Smooth muscle cell (in vitro differentiated cells): ENCODE measurements at regions not wholly inside any gene's neighbourhood (a gene's known extent, or its start where the extent isn't known, plus 50 kb on each side); places are given as distances from the start of the nearest gene placed in this dataset.

Experiments used
- DNase-seq: peaks from one replicate; lab custom pipeline; 2025; ENCODE audit not compliant: unreplicated experiment; lab: John Stamatoyannopoulos, UW
- H2AFZ ChIP-seq: fragments of 200-600 bp; sonication (generic); 2 replicates; pipeline ENCODE4 v1.6.0; 2016; ENCODE audit warnings: antibody characterized with exemption, low read depth, mild to moderate bottlenecking
- H3F3A ChIP-seq: fragments of 200-600 bp; sonication (generic); 2 replicates; pipeline ENCODE4 v1.6.0; 2017; ENCODE audit warnings: antibody characterized with exemption, low read depth
- H3K27ac ChIP-seq: fragments of 200-600 bp; sonication (generic); 2 replicates; pipeline ENCODE4 v1.5.1; 2016; ENCODE audit warnings: low read depth, mild to moderate bottlenecking
- H3K27me3 ChIP-seq: fragments of 200-600 bp; sonication (generic); 2 replicates; pipeline ENCODE4 v1.6.1; 2016; ENCODE audit warnings: low read depth, mild to moderate bottlenecking
- H3K36me3 ChIP-seq: fragments of 200-600 bp; sonication (generic); 2 replicates; pipeline ENCODE4 v1.5.1; 2016; ENCODE audit warnings: low read depth
- H3K4me1 ChIP-seq: fragments of 200-600 bp; sonication (generic); 2 replicates; pipeline ENCODE4 v1.5.1; 2016; ENCODE audit warnings: low read depth
- H3K4me2 ChIP-seq: fragments of 200-600 bp; sonication (generic); 2 replicates; pipeline ENCODE4 v1.6.0; 2016; ENCODE audit warnings: mild to moderate bottlenecking
- H3K4me3 ChIP-seq: fragments of 200-600 bp; sonication (generic); 2 replicates; pipeline ENCODE4 v1.5.1; 2016; ENCODE audit warnings: mild to moderate bottlenecking
- H3K79me2 ChIP-seq: fragments of 200-600 bp; sonication (generic); 2 replicates; pipeline ENCODE4 v1.6.0; 2016; ENCODE audit warnings: low read depth, mild to moderate bottlenecking
- H3K9ac ChIP-seq: fragments of 200-600 bp; sonication (generic); 2 replicates; pipeline ENCODE4 v1.6.0; 2016; ENCODE audit warnings: low read depth
- H3K9me3 ChIP-seq: fragments of 200-600 bp; sonication (generic); replicated peaks from 2 replicates; pipeline ENCODE4 v1.5.1; 2016; ENCODE audit warnings: low read depth
- H4K20me1 ChIP-seq: fragments of 200-600 bp; sonication (generic); 2 replicates; pipeline ENCODE4 v1.6.0; 2016; ENCODE audit warnings: low read depth
- WGBS: methylation state at CpG from one replicate; pipeline ENCODE4 v1.1.7; 2016; ENCODE audit warnings: low lambda C conversion rate; 5-methylcytosine and 5-hydroxymethylcytosine counted together
- TF ChIP-seq, protein P1 (sequence below): fragments of 200-600 bp; sonication (generic); IDR thresholded peaks from 2 replicates; pipeline ENCODE4 v1.5.1; 2017; ENCODE audit warnings: borderline replicate concordance, mild to moderate bottlenecking, antibody characterized with exemption; ENCODE audit not compliant: insufficient read depth, poor library complexity, severe bottlenecking

DNA sequence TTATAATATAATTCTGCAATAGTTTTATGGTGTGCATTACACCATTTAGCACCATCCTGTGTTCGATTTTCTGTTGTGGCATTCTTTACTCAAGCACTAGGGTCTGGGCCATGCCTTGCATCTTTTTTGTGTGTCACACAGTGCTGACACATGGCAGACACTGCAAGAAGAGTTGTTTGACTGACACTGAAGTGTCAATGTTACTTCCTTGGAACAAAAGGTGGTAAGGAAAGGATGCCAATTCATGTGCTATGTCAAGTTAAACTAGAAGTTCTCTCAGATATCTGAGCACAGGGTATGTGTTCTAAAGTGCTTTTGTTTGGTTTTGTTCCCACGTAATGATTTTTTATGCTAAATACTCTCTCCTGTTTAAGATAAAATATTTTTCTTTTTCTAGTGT lies 102.5 kb upstream of the UNC13C start:
- DNase-seq: no peak
- no peaks in the 10 kb centered on the region for H3F3A ChIP-seq
- H4K20me1 ChIP-seq: no peaks in the 10 kb centered on the region
- no peak overlapping the region for H3K4me3 ChIP-seq
- H3K79me2 ChIP-seq: no peaks in the 10 kb centered on the region
- H3K9ac ChIP-seq: no peak overlapping the region
- H3K27ac ChIP-seq: no peak overlapping the region
- 77% methylated on average over 2 of the region's 2 CpGs for WGBS
- H3K9me3 ChIP-seq: no peaks in the 10 kb centered on the region
- H2AFZ ChIP-seq: no peak overlapping the region
- no peaks in the 10 kb centered on the region for H3K27me3 ChIP-seq
- no peak overlapping the region for H3K4me2 ChIP-seq
- H3K4me1 ChIP-seq: no peaks in the 10 kb centered on the region
- TF ChIP-seq, protein P1, sequence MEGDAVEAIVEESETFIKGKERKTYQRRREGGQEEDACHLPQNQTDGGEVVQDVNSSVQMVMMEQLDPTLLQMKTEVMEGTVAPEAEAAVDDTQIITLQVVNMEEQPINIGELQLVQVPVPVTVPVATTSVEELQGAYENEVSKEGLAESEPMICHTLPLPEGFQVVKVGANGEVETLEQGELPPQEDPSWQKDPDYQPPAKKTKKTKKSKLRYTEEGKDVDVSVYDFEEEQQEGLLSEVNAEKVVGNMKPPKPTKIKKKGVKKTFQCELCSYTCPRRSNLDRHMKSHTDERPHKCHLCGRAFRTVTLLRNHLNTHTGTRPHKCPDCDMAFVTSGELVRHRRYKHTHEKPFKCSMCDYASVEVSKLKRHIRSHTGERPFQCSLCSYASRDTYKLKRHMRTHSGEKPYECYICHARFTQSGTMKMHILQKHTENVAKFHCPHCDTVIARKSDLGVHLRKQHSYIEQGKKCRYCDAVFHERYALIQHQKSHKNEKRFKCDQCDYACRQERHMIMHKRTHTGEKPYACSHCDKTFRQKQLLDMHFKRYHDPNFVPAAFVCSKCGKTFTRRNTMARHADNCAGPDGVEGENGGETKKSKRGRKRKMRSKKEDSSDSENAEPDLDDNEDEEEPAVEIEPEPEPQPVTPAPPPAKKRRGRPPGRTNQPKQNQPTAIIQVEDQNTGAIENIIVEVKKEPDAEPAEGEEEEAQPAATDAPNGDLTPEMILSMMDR: no peak
- H3K36me3 ChIP-seq: no peaks in the 10 kb centered on the region

DNA sequence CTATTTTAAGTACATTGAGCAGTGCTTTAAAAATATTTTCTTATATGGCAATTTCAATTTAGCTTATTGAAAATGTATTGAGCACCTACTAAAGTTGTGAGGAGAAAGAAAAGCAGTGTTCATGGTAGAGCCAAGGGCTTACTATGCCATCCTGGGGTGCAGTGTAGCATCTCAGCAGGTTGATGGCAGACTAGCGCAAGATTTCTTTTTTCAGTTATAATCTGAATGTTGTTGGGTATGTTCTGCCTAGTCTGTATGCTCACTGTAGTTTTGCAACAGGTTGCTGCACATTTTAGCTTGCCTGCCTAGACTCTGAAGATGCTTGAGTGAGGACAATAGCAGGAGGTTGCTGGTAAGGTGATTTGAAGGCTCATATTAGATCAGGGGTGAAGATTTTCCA lies 103.1 kb upstream of the UNC13C start:
- 93% methylated on average over 1 of the region's 1 CpG for WGBS
- no peaks in the 10 kb centered on the region for H4K20me1 ChIP-seq
- H3K36me3 ChIP-seq: no peaks in the 10 kb centered on the region

DNA sequence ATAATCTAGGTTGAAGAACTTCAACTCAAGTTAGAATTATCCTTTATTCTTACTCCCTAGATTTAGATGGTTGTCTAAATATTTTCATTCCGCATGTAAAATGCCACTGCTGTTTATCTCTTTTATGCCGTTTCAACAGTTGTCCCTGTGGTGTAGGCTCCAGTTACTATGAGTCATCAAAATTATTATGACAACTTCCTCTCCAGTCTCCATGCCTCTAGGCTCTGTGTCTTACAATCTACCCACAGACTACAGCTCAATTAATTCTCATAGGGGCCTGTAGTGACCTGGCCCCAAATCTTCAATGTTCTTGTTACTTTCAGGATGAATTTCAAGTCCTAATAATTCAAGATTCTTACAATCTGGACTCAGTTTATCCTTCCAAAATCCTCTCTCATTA lies 105.8 kb upstream of the UNC13C start:
- Histone ChIP-seq H3K4me1 (no peaks in the 10 kb centered on the region), H3F3A (no peaks in the 10 kb centered on the region), H3K9me3 (no peaks in the 10 kb centered on the region), H3K4me3 (no peak overlapping the region), H3K9ac (no peak overlapping the region), H3K4me2 (no peak overlapping the region), H3K36me3 (no peaks in the 10 kb centered on the region), H4K20me1 (no peaks in the 10 kb centered on the region), H3K27ac (peak overlapping the region; percentile 14), H3K79me2 (no peaks in the 10 kb centered on the region), H2AFZ (no peak overlapping the region), H3K27me3 (no peaks in the 10 kb centered on the region)
- DNase-seq: no peak
- TF ChIP-seq, protein P1: no peak
- 17% methylated on average over 2 of the region's 2 CpGs for WGBS

More for the DNA sequence above, 103.1 kb upstream of the UNC13C start:
- H3F3A ChIP-seq: no peaks in the 10 kb centered on the region
- no peaks in the 10 kb centered on the region for H3K9me3 ChIP-seq
- H3K9ac ChIP-seq: no peak overlapping the region
- DNase-seq: no peak
- H2AFZ ChIP-seq: no peak overlapping the region
- TF ChIP-seq, protein P1: no peak
- H3K27ac ChIP-seq: no peak overlapping the region
- H3K4me3 ChIP-seq: no peak overlapping the region
- no peaks in the 10 kb centered on the region for H3K79me2 ChIP-seq
- H3K27me3 ChIP-seq: no peaks in the 10 kb centered on the region
- H3K4me1 ChIP-seq: no peaks in the 10 kb centered on the region
- no peak overlapping the region for H3K4me2 ChIP-seq

DNA sequence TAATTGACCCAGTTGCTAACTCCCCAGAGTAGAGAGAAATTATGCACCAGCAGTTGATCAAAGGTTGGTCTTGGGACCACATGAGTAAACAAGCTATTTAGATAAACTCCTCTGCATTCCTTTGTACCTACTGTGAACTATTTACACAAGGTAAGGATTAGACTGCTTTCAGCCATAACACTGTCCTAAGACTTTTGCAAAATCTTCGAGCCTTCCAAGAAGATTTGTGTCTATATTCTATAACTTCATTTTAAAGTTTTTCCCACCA lies 108.5 kb upstream of the UNC13C start:
- TF ChIP-seq, protein P1: no peak
- H3K27ac ChIP-seq: no peak overlapping the region
- no peak for DNase-seq
- no peaks in the 10 kb centered on the region for H3K4me1 ChIP-seq
- H3K9ac ChIP-seq: no peak overlapping the region
- no peaks in the 10 kb centered on the region for H4K20me1 ChIP-seq
- no peak overlapping the region for H3K4me2 ChIP-seq
- no peaks in the 10 kb centered on the region for H3K79me2 ChIP-seq
- H3F3A ChIP-seq: peaks cover 6% of the 10 kb centered on the region
- H2AFZ ChIP-seq: no peak overlapping the region
- no peaks in the 10 kb centered on the region for H3K9me3 ChIP-seq
- H3K36me3 ChIP-seq: no peaks in the 10 kb centered on the region
- WGBS: 74% methylated on average over 1 of the region's 1 CpG
- H3K27me3 ChIP-seq: no peaks in the 10 kb centered on the region
- H3K4me3 ChIP-seq: no peak overlapping the region
